Esophagus squamous epithelium (tissue), 5 donors: ENCODE measurements at regions not wholly inside any gene's neighbourhood (a gene's known extent, or its start where the extent isn't known, plus 50 kb on each side); places are given as distances from the start of the nearest gene placed in this dataset.
"Not testable (repeated sequence)": the region's sequence is repeated elsewhere in the genome, so short reads cannot be mapped to it uniquely, and the experiment has no call there.

Source experiments
- DNase-seq: peaks from one replicate; lab custom pipeline; 2025; lab: John Stamatoyannopoulos, UW
- H3K27ac ChIP-seq, 4 donors: fragments of 200-600 bp; sonication (generic); one replicate each; pipeline ENCODE4 v1.5.1; 2016 to 2019; ENCODE audit warnings: mild to moderate bottlenecking in 1 of 4
- H3K27me3 ChIP-seq, 4 donors: fragments of 200-600 bp; sonication (generic); 1 replicate in 3 of 4; 2 replicates in 1 of 4; pipeline versions ENCODE4 v1.5.1 to v1.6.0; 2017 to 2021; ENCODE audit warnings: antibody characterized with exemption in 1 of 4
- H3K36me3 ChIP-seq, 3 donors: fragments of 200-600 bp; sonication (generic); one replicate each; pipeline ENCODE4 v1.5.1; 2016 to 2019
- H3K4me1 ChIP-seq, 3 donors: fragments of 200-600 bp; sonication (generic); one replicate each; pipeline ENCODE4 v1.5.1; 2017 to 2019
- H3K4me3 ChIP-seq, 4 donors: fragments of 200-600 bp; sonication (generic); 1 replicate in 3 of 4; 2 replicates in 1 of 4; pipeline ENCODE4 v1.5.1; 2016 to 2019; ENCODE audit warnings: mild to moderate bottlenecking in 2 of 4, moderate library complexity in 1 of 4
- H3K9me3 ChIP-seq, 3 donors: fragments of 200-600 bp; sonication (generic); one replicate each; pipeline ENCODE4 v1.5.1; 2016 to 2019
- POLR2A ChIP-seq, 4 donors: fragments of 450-650 bp; IDR thresholded peaks; one replicate each; pipeline ENCODE4 v1.6.1; 2017; ENCODE audit warnings: antibody characterized with exemption in 4 of 4, mild to moderate bottlenecking in 4 of 4, moderate library complexity in 3 of 4
- WGBS, 2 donors: methylation state at CpG; one replicate each; pipeline ENCODE4 v1.1.5; 2018; 5-methylcytosine and 5-hydroxymethylcytosine counted together
- intact Hi-C: fragments of 100-400 bp; cut with DNase I; formaldehyde crosslinking; loops from one replicate; pipeline ENCODE4 v1.15.0; 2022
- TF ChIP-seq, protein P1 (sequence below), 6 experiments: fragments of 450-650 bp in 4 of 6; fragments of 200-600 bp in 2 of 6; sonication (generic) in 2 of 6; IDR thresholded peaks; one replicate each; pipeline ENCODE4 v1.5.1; 2016 to 2019; ENCODE audit warnings: antibody characterized with exemption in 6 of 6, mild to moderate bottlenecking in 4 of 6, moderate library complexity in 4 of 6
- donor health status: DM: yes; HTN: yes; CAD: no.

DNA sequence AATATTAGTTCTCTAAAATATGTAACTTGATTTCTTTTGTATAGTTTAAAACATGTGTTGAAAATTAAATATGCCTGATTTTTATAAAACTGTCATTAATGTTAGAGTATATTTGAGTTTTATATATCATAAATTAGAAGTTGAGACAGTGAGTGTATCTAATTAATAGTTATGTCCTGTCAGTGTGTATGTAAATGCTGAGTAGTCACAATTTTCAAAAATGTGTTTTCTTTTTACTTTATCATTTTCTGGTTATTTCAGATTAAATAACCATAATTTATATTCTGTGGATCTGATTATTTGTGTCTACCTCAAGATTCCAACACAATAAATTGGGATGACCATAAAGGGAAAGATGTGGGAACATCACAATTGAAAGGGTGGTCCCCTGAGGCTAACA, 82.7 kb upstream of the CXXC4 start:
- no peaks in the 10 kb centered on the region for H3K4me1 ChIP-seq
- no peaks in the 10 kb centered on the region for H3K36me3 ChIP-seq
- H3K27ac ChIP-seq = no peak overlapping the region
- H3K27me3 ChIP-seq = no peaks in the 10 kb centered on the region
- TF ChIP-seq, protein P1, sequence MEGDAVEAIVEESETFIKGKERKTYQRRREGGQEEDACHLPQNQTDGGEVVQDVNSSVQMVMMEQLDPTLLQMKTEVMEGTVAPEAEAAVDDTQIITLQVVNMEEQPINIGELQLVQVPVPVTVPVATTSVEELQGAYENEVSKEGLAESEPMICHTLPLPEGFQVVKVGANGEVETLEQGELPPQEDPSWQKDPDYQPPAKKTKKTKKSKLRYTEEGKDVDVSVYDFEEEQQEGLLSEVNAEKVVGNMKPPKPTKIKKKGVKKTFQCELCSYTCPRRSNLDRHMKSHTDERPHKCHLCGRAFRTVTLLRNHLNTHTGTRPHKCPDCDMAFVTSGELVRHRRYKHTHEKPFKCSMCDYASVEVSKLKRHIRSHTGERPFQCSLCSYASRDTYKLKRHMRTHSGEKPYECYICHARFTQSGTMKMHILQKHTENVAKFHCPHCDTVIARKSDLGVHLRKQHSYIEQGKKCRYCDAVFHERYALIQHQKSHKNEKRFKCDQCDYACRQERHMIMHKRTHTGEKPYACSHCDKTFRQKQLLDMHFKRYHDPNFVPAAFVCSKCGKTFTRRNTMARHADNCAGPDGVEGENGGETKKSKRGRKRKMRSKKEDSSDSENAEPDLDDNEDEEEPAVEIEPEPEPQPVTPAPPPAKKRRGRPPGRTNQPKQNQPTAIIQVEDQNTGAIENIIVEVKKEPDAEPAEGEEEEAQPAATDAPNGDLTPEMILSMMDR (IDR thresholded peaks at IDR 0.05) = no peak
- TF ChIP-seq POLR2A (IDR thresholded peaks at IDR 0.05) = no peak
- no peak for DNase-seq
- intact Hi-C loops = no loop called here
- no peak overlapping the region for H3K4me3 ChIP-seq
- H3K9me3 ChIP-seq = no peaks in the 10 kb centered on the region

DNA sequence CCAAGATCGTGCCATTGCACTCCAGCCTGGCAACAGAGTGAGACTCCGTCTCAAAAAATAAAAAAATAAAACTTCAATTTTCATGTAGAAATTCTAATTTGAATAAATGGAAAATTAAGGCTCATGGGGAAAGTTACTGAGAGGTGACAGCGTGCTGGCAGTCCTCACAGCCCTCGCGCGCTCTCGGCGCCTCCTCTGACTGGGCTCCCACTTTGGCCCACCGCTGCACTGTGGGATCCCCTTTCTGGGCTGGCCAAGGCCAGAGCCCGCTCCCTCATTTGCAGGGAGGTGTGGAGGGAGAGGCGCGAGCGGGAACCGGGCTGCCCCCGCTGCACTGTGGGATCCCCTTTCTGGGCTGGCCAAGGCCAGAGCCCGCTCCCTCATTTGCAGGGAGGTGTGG, 86.8 kb upstream of the CXXC4 start:
- H3K27ac ChIP-seq, H3K27me3 ChIP-seq, DNase-seq, intact Hi-C loops, H3K36me3 ChIP-seq, H3K4me1 ChIP-seq, H3K9me3 ChIP-seq, H3K4me3 ChIP-seq: not testable (repeated sequence)
- 90 to 97% methylated on average over 8 to 9 of the region's 16 CpGs for WGBS, 2 donors

DNA sequence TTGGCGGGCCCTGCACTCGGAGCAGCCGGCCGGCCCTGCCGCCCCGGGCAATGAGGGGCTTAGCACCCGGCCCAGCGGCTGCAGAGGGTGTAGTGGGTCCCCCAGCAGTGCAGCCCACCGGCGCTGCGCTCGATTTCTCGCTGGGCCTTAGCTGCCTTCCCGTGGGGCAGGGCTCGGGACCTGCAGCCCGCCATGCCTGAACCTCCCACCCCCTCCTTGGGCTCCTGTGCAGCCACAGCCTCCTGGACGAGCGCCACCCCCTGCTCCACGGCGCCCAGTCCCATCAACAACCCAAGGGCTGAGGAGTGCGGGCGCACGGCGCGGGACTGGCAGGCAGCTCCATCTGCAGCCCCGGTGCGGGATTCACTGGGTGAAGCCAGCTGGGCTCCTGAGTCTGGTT, 87.4 kb upstream of the CXXC4 start:
- DNase-seq, H3K27me3 ChIP-seq, H3K4me1 ChIP-seq, intact Hi-C loops, H3K27ac ChIP-seq, H3K4me3 ChIP-seq, H3K9me3 ChIP-seq, H3K36me3 ChIP-seq: not testable (repeated sequence)
- no CpG with 5 or more reads among the region's 27 CpGs for WGBS, 2 donors

DNA sequence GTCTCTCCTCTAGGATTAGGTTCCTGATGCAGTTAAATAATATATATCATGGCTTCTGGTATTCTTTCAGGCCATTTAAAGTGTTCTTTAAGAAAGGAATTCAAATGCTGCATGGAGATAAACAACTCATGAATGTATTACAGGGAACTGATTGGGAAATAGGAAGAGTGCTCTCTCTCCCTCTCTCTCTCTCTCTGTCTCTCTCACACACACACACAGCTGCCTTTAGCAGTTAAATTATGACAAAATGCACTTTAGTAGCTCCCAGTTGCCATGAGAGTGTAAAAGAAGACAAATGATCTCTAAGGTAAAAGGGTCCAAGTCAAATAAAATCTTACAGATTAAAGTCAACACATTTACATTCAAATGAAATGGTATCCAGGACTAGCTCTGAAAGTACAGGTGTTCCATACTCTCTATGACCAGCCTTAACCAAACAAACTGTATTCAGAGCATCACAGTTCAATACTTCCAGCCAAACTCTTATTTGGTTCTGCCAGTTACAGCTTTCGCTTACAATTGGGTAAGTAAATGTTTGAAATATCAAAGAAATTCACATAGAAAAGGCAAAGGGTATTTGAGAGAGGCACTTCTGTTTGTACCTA, 94.7 kb upstream of the CXXC4 start:
- no peak for TF ChIP-seq POLR2A (IDR thresholded peaks at IDR 0.05)
- TF ChIP-seq, protein P1 (IDR thresholded peaks at IDR 0.05) = no peak
- H3K27ac ChIP-seq = no peak overlapping the region
- H3K27me3 ChIP-seq = no peaks in the 10 kb centered on the region
- H3K4me3 ChIP-seq = no peak overlapping the region
- WGBS, 2 donors = 62 to 88% methylated on average over 1 of the region's 1 CpG
- no peaks in the 10 kb centered on the region for H3K36me3 ChIP-seq
- H3K4me1 ChIP-seq = no peaks in the 10 kb centered on the region
- DNase-seq = no peak
- intact Hi-C loops = no loop called here
- no peaks in the 10 kb centered on the region for H3K9me3 ChIP-seq

- H3K9me3 ChIP-seq = no peaks in the 10 kb centered on the region
- TF ChIP-seq, protein P1 (IDR thresholded peaks at IDR 0.05) = no peak
- no peak for TF ChIP-seq POLR2A (IDR thresholded peaks at IDR 0.05)
- intact Hi-C loops = no loop called here
- no peaks in the 10 kb centered on the region for H3K27me3 ChIP-seq
- no peak overlapping the region for H3K4me3 ChIP-seq
- WGBS, 2 donors = 68 to 72% methylated on average over 2 of the region's 2 CpGs
- no peaks in the 10 kb centered on the region for H3K4me1 ChIP-seq
- no peak for DNase-seq
- H3K36me3 ChIP-seq = no peaks in the 10 kb centered on the region
- no peak overlapping the region for H3K27ac ChIP-seq
Observed at GRCh38 chr4:104591510-104591911, 96.8 kb upstream of the CXXC4 start.

DNA sequence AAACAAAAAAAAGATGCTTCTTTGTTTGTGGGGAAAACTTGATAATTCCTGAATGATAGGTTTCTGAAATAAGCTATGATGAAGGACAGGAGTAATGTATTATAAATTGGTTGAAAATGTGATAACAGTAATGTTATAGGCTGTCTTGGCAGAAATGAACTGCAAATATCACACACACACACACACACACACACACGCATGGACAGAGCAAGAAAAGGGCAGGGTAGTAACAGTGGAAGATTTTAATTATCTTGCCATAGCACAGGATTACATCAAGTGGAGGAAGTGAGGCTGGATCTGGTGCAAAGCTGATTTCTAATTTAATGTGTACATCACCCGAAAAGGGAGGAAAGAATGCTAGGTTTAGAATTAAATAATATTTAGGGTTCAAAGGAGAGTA, 97.5 kb upstream of the CXXC4 start:
- Histone ChIP-seq H3K27me3 (no peaks in the 10 kb centered on the region), H3K36me3 (no peaks in the 10 kb centered on the region), H3K27ac (no peak overlapping the region), H3K9me3 (no peaks in the 10 kb centered on the region), H3K4me1 (no peaks in the 10 kb centered on the region), H3K4me3 (no peak overlapping the region)
- intact Hi-C loops = no loop called here
- no peak for DNase-seq
- 65 to 76% methylated on average over 2 of the region's 2 CpGs for WGBS, 2 donors
- TF ChIP-seq, protein P1 (IDR thresholded peaks at IDR 0.05) = no peak
- TF ChIP-seq POLR2A (IDR thresholded peaks at IDR 0.05) = no peak
